ENCODE measurements at regions not wholly inside any gene's neighbourhood (a gene's known extent, or its start where the extent isn't known, plus 50 kb on each side); places are given as distances from the start of the nearest gene placed in this dataset.

GRCh38 chr2:142315346-142315745 lies 184.5 kb upstream of the LRP1B start:
- TF ChIP-seq CBX8 (IDR thresholded peaks at IDR 0.05) (no peak), MYC (IDR thresholded peaks at IDR 0.05; ENCODE audit: borderline replicate concordance, low read length) (no peak), RFX5 (IDR thresholded peaks at IDR 0.05) (no peak), CHD4 (IDR thresholded peaks at IDR 0.05; ENCODE audit: borderline replicate concordance) (no peak), JUN (IDR thresholded peaks at IDR 0.05) (no peak)
- TF ChIP-seq, protein P1, sequence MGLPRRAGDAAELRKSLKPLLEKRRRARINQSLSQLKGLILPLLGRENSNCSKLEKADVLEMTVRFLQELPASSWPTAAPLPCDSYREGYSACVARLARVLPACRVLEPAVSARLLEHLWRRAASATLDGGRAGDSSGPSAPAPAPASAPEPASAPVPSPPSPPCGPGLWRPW (IDR thresholded peaks at IDR 0.05) = no peak

Data from A549 (cell line).